ENCODE measurements at regions not wholly inside any gene's neighbourhood (a gene's known extent, or its start where the extent isn't known, plus 50 kb on each side); places are given as distances from the start of the nearest gene placed in this dataset.

- TF ChIP-seq CTCF (conservative IDR thresholded peaks at IDR 0.05; ENCODE audit: low read depth in 2 of 2) (no peak), ZNF114 (CRISPR knock-in tag; IDR thresholded peaks at IDR 0.05) (no peak), POLR2AphosphoS5 (IDR thresholded peaks at IDR 0.05; ENCODE audit: low read depth) (no peak), NANOG (IDR thresholded peaks at IDR 0.05; ENCODE audit: borderline replicate concordance) (no peak), JUNB (IDR thresholded peaks at IDR 0.05; ENCODE audit: unreplicated experiment) (no peak), REST (IDR thresholded peaks at IDR 0.05; ENCODE audit: unreplicated experiment) (no peak), EZH2 (IDR thresholded peaks at IDR 0.05; ENCODE audit: low read depth, unreplicated experiment) (no peak), CREB1 (CRISPR knock-in tag; IDR thresholded peaks at IDR 0.05; ENCODE audit: low read depth) (no peak), EZH2phosphoT487 (IDR thresholded peaks at IDR 0.05; ENCODE audit: unreplicated experiment) (no peak), STAT1 (IDR thresholded peaks at IDR 0.05; ENCODE audit: unreplicated experiment) (no peak), ZNF462 (CRISPR knock-in tag; IDR thresholded peaks at IDR 0.05) (no peak)
These were observed 484.9 kb downstream of the NPHP4 start for GRCh38 chr1:5507340-5507739.
